NT2/D1 (cell line): ENCODE measurements at regions not wholly inside any gene's neighbourhood (a gene's known extent, or its start where the extent isn't known, plus 50 kb on each side); places are given as distances from the start of the nearest gene placed in this dataset.

Experiments
- SUZ12 ChIP-seq: IDR thresholded peaks from 2 replicates; pipeline ENCODE4 v1.6.1; 2011; ENCODE audit not compliant: insufficient read length, insufficient read depth; ENCODE audit errors: extremely low read depth
- YY1 ChIP-seq: IDR thresholded peaks from 2 replicates; pipeline ENCODE4 v1.6.1; 2011; ENCODE audit not compliant: insufficient read length, insufficient read depth

DNA sequence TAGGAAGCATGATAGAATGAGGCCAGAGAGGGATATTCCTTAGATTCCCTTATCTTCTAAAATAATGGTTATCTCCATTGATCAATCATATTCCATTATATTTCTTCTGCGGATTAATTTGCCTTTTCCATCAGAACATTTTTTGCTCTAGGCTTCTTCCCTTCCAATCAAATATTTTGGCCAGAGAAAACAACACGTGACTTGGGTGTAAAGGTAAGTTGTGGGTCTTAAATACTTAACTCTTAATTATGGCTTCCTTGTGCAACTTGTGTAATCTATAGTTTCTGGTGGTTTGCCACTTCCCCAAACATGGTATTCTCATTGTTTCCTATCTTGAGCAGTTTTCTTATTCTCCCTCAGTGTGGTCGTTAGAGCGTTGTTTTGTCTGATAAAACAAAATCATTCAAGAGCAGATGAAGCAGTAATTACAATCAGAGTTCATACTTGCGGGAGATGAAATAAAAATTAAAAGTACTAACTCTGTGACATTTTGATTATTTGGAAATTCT, 889.3 kb downstream of the MAT2B start:
- TF ChIP-seq YY1 (no peak), SUZ12 (no peak)
